Hepatocyte (in vitro differentiated cells): ENCODE measurements at regions not wholly inside any gene's neighbourhood (a gene's known extent, or its start where the extent isn't known, plus 50 kb on each side); places are given as distances from the start of the nearest gene placed in this dataset.

Source experiments
- DNase-seq: peaks from one replicate; pipeline ENCODE4 v3.0.0-alpha.2; 2016; ENCODE audit warnings: low spot score
- H2AFZ ChIP-seq: fragments of 200-600 bp; sonication (generic); 2 replicates; pipeline ENCODE4 v1.6.0; 2016; ENCODE audit warnings: antibody characterized with exemption, mild to moderate bottlenecking
- H3K27ac ChIP-seq: fragments of 200-600 bp; sonication (generic); 2 replicates; pipeline ENCODE4 v1.5.1; 2016; ENCODE audit warnings: mild to moderate bottlenecking
- H3K27me3 ChIP-seq: fragments of 200-600 bp; sonication (generic); 2 replicates; pipeline ENCODE4 v1.6.1; 2016
- H3K36me3 ChIP-seq: fragments of 200-600 bp; sonication (generic); replicated peaks from 2 replicates; pipeline ENCODE4 v1.5.1; 2016; ENCODE audit warnings: low read depth; ENCODE audit not compliant: insufficient read depth
- H3K4me1 ChIP-seq: fragments of 200-600 bp; sonication (generic); 2 replicates; pipeline ENCODE4 v1.5.1; 2016; ENCODE audit warnings: mild to moderate bottlenecking, moderate library complexity; ENCODE audit not compliant: insufficient read depth
- H3K4me2 ChIP-seq: fragments of 200-600 bp; sonication (generic); 2 replicates; pipeline ENCODE4 v1.6.0; 2016
- H3K4me3 ChIP-seq: fragments of 200-600 bp; sonication (generic); 2 replicates; pipeline ENCODE4 v1.5.1; 2016; ENCODE audit warnings: mild to moderate bottlenecking
- H3K79me2 ChIP-seq: fragments of 200-600 bp; sonication (generic); 2 replicates; pipeline ENCODE4 v1.6.0; 2017; ENCODE audit warnings: mild to moderate bottlenecking
- H3K9me2 ChIP-seq: fragments of 200-600 bp; sonication (generic); replicated peaks from 2 replicates; pipeline ENCODE4 v1.6.0; 2017; ENCODE audit warnings: mild to moderate bottlenecking; ENCODE audit not compliant: insufficient read depth
- H3K9me3 ChIP-seq: fragments of 200-600 bp; sonication (generic); 2 replicates; pipeline ENCODE4 v1.5.1; 2016; ENCODE audit warnings: low read depth, mild to moderate bottlenecking
- H4K20me1 ChIP-seq: fragments of 200-600 bp; sonication (generic); 2 replicates; pipeline ENCODE4 v1.6.0; 2016; ENCODE audit warnings: mild to moderate bottlenecking; ENCODE audit not compliant: insufficient read depth, poor library complexity, severe bottlenecking
- EZH2 ChIP-seq: fragments of 200-600 bp; sonication (generic); IDR thresholded peaks from 2 replicates; pipeline ENCODE4 v1.6.1; 2016; ENCODE audit warnings: antibody characterized with exemption, mild to moderate bottlenecking, borderline replicate concordance
- EZH2phosphoT487 ChIP-seq: fragments of 200-600 bp; sonication (generic); IDR thresholded peaks from one replicate; pipeline ENCODE4 v1.6.1; 2018; ENCODE audit warnings: antibody characterized with exemption, mild to moderate bottlenecking, low read depth, moderate library complexity; ENCODE audit not compliant: unreplicated experiment, severe bottlenecking
- WGBS: methylation state at CpG from one replicate; pipeline ENCODE4 v1.1.6; 2016; ENCODE audit warnings: low lambda C conversion rate; ENCODE audit errors: missing lambda C conversion rate; 5-methylcytosine and 5-hydroxymethylcytosine counted together
- TF ChIP-seq, protein P1 (sequence below): fragments of 200-600 bp; sonication (generic); IDR thresholded peaks from 2 replicates; pipeline ENCODE4 v1.5.1; 2016; ENCODE audit warnings: antibody characterized with exemption, mild to moderate bottlenecking; ENCODE audit not compliant: poor library complexity

DNA sequence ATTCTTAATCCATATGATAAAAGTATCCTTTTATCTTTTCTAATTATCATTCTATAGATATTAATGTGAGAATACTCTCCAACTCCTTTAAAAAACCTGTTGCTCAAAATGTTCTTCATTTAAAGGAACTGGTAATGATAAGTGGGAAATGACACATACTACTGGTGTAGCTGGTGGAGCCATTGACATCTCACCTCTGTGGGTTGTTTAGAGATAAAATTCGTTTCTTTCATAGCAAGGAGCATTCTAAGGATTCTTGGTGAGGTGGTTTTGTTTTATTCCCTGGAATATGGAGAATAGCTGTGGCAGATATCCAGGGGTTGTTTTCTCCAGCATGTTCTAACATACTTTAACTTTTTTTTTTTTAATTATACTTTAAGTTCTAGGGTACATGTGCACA, 299.8 kb upstream of the THBS1 start:
- no peaks in the 10 kb centered on the region for H3K9me3 ChIP-seq
- no peak overlapping the region for H3K27ac ChIP-seq
- no peak for DNase-seq
- H4K20me1 ChIP-seq: no peaks in the 10 kb centered on the region
- H3K4me2 ChIP-seq: no peak overlapping the region
- peaks cover 11% of the 10 kb centered on the region for H3K4me1 ChIP-seq
- no peak overlapping the region for H2AFZ ChIP-seq
- no peak overlapping the region for H3K4me3 ChIP-seq
- no peaks in the 10 kb centered on the region for H3K36me3 ChIP-seq
- H3K9me2 ChIP-seq: no peaks in the 10 kb centered on the region
- TF ChIP-seq, protein P1, sequence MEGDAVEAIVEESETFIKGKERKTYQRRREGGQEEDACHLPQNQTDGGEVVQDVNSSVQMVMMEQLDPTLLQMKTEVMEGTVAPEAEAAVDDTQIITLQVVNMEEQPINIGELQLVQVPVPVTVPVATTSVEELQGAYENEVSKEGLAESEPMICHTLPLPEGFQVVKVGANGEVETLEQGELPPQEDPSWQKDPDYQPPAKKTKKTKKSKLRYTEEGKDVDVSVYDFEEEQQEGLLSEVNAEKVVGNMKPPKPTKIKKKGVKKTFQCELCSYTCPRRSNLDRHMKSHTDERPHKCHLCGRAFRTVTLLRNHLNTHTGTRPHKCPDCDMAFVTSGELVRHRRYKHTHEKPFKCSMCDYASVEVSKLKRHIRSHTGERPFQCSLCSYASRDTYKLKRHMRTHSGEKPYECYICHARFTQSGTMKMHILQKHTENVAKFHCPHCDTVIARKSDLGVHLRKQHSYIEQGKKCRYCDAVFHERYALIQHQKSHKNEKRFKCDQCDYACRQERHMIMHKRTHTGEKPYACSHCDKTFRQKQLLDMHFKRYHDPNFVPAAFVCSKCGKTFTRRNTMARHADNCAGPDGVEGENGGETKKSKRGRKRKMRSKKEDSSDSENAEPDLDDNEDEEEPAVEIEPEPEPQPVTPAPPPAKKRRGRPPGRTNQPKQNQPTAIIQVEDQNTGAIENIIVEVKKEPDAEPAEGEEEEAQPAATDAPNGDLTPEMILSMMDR: no peak
- no peak for TF ChIP-seq EZH2phosphoT487
- no peak for TF ChIP-seq EZH2
- 68% methylated on average over 1 of the region's 1 CpG for WGBS
- H3K27me3 ChIP-seq: no peaks in the 10 kb centered on the region
- H3K79me2 ChIP-seq: no peaks in the 10 kb centered on the region

- 93% methylated on average over 4 of the region's 4 CpGs for WGBS
- Histone ChIP-seq H3K79me2 (no peaks in the 10 kb centered on the region), H3K27ac (no peak overlapping the region), H3K4me1 (peaks cover 15% of the 10 kb centered on the region), H3K9me3 (no peaks in the 10 kb centered on the region), H3K27me3 (no peaks in the 10 kb centered on the region), H4K20me1 (no peaks in the 10 kb centered on the region), H2AFZ (no peak overlapping the region), H3K36me3 (no peaks in the 10 kb centered on the region), H3K4me2 (no peak overlapping the region), H3K4me3 (no peak overlapping the region), H3K9me2 (no peaks in the 10 kb centered on the region)
- TF ChIP-seq, protein P1: no peak
- no peak for TF ChIP-seq EZH2phosphoT487
- DNase-seq: no peak
Measured at GRCh38 chr15:39282663-39283208, 298.1 kb upstream of the THBS1 start.

- no peak overlapping the region for H3K4me2 ChIP-seq
- peaks cover 15% of the 10 kb centered on the region for H3K4me1 ChIP-seq
- no peaks in the 10 kb centered on the region for H3K79me2 ChIP-seq
- no peaks in the 10 kb centered on the region for H3K27me3 ChIP-seq
- H3K9me2 ChIP-seq: no peaks in the 10 kb centered on the region
- H3K27ac ChIP-seq: no peak overlapping the region
- H3K4me3 ChIP-seq: no peak overlapping the region
- H3K9me3 ChIP-seq: no peaks in the 10 kb centered on the region
- H2AFZ ChIP-seq: no peak overlapping the region
- no peaks in the 10 kb centered on the region for H4K20me1 ChIP-seq
- no peaks in the 10 kb centered on the region for H3K36me3 ChIP-seq
- no peak for DNase-seq
- TF ChIP-seq EZH2: no peak
- no peak for TF ChIP-seq EZH2phosphoT487
- TF ChIP-seq, protein P1: no peak
Measured at GRCh38 chr15:39283531-39283930, 297.3 kb upstream of the THBS1 start.

DNA sequence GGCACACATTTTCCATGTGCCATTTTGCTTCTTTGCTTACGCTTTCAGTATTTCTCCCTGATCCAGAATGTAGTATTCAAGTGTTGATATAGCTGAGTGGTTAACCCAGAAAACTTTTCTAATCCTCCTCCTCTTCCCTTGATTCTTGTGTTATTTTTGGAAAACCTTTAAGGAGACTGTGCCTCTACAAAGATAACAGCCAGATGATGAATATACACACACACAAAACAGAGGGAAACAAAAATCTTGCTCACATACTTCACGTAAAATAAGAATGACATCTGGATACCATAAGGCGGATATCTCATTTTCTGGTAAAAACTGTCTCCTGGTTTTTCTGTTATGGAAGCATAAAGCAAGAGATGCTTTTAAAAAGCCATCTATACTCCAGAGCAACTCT, 295.8 kb upstream of the THBS1 start:
- no peak overlapping the region for H3K4me2 ChIP-seq
- no peaks in the 10 kb centered on the region for H4K20me1 ChIP-seq
- H3K27ac ChIP-seq: no peak overlapping the region
- DNase-seq: no peak
- no peaks in the 10 kb centered on the region for H3K36me3 ChIP-seq
- no peaks in the 10 kb centered on the region for H3K9me2 ChIP-seq
- H3K4me1 ChIP-seq: peaks cover 15% of the 10 kb centered on the region
- TF ChIP-seq EZH2 (no peak), EZH2phosphoT487 (no peak)
- TF ChIP-seq, protein P1: no peak
- no peak overlapping the region for H2AFZ ChIP-seq
- H3K4me3 ChIP-seq: no peak overlapping the region
- 70% methylated on average over 3 of the region's 3 CpGs for WGBS
- H3K79me2 ChIP-seq: no peaks in the 10 kb centered on the region
- H3K9me3 ChIP-seq: no peaks in the 10 kb centered on the region
- H3K27me3 ChIP-seq: no peaks in the 10 kb centered on the region
